WI38 (cell line): ENCODE measurements at regions not wholly inside any gene's neighbourhood (a gene's known extent, or its start where the extent isn't known, plus 50 kb on each side); places are given as distances from the start of the nearest gene placed in this dataset.

Source experiments
- H3K4me3 ChIP-seq: 2 replicates; pipeline ENCODE4 v1.5.1; 2011; ENCODE audit warnings: low read depth, mild to moderate bottlenecking, control low read depth, low read length
- TF ChIP-seq, protein P1 (sequence below): IDR thresholded peaks from 2 replicates; pipeline ENCODE4 v1.5.1; 2012; ENCODE audit warnings: low read depth, mild to moderate bottlenecking, control low read depth, low read length

DNA sequence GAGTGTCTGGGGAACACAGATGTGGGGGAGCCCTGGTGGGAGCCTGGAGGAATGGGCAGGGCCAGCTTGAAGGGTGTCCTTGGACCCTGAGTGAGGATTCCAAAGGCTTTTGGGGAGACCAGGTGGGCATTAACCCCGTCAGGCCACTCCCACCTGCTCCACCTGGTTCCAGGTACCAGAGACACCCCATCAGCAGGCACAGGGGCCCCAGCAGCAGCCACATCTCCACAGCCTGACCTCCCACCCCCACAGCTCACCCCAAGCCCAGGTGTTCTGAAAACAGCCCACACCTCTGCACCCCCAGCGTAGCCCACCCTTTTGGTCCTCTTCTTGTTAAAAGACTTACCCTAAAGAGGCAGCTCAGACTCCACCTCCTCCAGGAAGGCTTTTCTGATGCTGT, 102.1 kb upstream of the PRR20G start:
- no peak overlapping the region for H3K4me3 ChIP-seq
- TF ChIP-seq, protein P1, sequence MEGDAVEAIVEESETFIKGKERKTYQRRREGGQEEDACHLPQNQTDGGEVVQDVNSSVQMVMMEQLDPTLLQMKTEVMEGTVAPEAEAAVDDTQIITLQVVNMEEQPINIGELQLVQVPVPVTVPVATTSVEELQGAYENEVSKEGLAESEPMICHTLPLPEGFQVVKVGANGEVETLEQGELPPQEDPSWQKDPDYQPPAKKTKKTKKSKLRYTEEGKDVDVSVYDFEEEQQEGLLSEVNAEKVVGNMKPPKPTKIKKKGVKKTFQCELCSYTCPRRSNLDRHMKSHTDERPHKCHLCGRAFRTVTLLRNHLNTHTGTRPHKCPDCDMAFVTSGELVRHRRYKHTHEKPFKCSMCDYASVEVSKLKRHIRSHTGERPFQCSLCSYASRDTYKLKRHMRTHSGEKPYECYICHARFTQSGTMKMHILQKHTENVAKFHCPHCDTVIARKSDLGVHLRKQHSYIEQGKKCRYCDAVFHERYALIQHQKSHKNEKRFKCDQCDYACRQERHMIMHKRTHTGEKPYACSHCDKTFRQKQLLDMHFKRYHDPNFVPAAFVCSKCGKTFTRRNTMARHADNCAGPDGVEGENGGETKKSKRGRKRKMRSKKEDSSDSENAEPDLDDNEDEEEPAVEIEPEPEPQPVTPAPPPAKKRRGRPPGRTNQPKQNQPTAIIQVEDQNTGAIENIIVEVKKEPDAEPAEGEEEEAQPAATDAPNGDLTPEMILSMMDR = no peak

DNA sequence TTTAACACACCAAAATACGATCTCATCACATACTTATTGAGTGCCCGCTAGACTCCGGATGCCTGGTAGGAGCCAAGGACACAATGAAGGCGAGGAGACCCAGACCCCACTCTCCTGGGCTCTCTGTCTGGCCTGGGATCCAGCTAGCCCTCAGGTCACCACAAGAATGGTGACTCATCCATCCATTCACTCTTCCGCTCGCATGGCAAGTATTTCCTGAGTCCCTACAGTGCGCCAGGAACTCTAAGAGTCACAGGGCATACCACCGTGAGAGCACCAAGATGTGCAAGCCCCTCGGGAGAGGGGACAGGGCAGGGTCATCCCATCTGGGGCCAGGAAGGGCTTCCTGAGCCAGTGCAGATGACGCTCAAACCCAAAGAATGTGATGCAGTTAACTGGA, 101.6 kb upstream of the PRR20G start:
- TF ChIP-seq, protein P1 = no peak
- no peak overlapping the region for H3K4me3 ChIP-seq

DNA sequence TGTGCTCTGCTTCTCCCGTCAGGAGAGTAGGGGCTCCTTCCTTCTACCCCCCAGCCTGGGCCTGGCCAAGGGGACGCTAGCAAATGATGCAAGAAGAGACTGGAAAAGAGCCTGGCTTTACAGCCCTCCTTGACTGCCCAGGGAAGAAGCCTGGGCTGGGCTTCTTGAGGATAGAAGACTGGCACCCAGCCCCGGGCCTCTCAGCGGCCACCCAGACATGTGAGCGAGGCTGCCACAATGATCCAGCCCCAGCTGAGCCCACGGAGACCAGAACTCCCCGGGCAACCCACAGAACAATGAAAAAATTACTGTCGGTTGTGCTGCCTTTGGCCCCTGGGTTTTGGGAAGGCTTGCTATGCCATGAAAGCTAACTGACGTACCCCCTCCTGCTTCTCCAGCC, 100.6 kb upstream of the PRR20G start:
- no peak overlapping the region for H3K4me3 ChIP-seq
- TF ChIP-seq, protein P1 = no peak

DNA sequence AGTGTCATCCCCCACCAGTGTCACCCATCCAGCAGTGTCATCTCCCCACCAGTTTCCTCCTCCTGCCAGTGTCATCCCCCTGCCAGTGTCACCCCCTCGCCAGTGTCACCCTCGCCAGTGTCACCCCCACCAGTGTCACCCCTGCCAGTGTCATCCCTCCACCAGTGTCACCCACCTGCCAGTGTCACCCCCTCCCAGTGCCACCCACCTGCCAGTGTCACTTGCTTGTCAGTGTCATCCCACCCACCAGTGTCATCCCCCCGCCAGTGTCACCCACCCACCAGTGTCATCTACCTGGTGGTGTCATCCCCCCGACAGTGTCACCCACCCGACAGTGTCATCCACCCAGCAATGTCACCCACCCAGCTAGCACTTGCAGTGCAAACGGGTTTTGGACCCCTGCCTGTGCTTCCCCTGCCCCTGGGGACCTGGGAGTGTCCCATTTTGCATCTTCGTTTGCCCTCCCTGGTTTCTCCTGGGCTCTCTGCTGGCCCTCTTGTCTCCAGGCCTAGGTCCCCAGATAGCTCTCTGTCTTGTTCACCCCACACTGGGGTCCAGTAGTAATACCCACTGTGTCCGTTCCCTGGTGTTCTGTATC, 99.8 kb upstream of the PRR20G start:
- TF ChIP-seq, protein P1 = no peak

DNA sequence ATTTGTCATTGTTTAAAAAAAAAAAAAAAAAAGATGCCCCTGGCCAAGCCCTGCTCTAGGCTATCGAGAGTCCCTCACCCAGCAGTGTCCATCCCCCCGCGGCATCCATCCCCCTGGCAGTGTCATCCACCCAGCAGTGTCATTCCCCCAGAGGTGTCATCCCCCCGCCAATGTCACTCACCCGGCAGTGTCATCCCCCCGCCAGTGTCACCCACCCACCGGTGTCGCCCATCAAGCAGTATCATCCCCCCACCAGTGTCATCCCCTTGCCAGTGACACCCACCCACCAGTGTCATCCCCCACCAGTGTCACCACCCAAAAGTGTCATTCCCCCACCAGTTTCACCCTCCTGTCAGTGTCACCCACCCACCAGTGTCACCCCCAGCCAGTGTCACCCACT, 99.3 kb upstream of the PRR20G start:
- H3K4me3 ChIP-seq = no peak overlapping the region
- TF ChIP-seq, protein P1 = no peak

More for the DNA sequence above, 99.8 kb upstream of the PRR20G start:
- no peak overlapping the region for H3K4me3 ChIP-seq

DNA sequence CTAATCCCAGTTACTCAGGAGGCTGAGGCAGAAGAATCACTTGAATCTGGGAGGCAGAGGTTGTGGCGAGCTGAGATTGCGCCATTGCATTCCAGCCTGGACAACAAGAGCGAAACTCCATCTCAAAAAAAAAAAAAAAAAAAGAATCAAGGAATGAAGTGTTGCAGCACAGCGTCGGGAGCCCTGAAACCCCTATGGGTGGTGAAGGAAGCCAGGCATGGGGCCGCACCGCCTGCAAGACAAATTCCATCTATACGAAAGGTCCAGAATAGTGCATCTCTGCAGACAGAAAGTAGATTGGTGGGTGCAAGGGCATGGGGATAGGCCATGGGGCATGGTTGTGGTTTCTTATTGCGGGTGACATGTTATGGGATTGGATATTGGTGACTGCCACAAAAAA, 98.6 kb upstream of the PRR20G start:
- H3K4me3 ChIP-seq = no peak overlapping the region
- TF ChIP-seq, protein P1 = no peak

DNA sequence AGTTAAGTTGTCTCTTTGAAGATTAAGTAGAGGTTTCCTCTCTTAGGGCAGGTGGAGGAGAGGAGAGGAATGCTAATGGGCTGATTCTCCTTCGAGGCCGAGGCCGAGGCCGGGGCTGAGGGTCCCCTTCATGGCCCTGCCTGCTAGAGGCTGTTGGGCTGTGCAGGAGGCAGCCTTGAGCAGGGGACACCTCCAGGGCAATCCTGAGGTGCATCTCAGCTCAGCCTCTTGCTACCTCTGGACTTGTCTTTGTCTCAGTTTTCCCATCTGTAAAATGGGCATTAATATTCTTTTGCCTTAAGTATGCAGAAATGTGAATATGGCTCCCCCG, 97.7 kb upstream of the PRR20G start:
- H3K4me3 ChIP-seq = no peak overlapping the region
- TF ChIP-seq, protein P1 = no peak
